ENCODE measurements at regions not wholly inside any gene's neighbourhood (a gene's known extent, or its start where the extent isn't known, plus 50 kb on each side); places are given as distances from the start of the nearest gene placed in this dataset.
"Not testable (repeated sequence)": the region's sequence is repeated elsewhere in the genome, so short reads cannot be mapped to it uniquely, and the experiment has no call there.

GRCh38 chr11:128036556-128037093 lies 550.7 kb downstream of the ETS1 start:
- WGBS (ENCODE audit: insufficient coverage): 77% methylated on average over 4 of the region's 4 CpGs
- Histone ChIP-seq H3K27me3 (ENCODE audit: control insufficient read depth, insufficient read depth, low read length) (no peaks in the 10 kb centered on the region), H3K9me3 (ENCODE audit: control insufficient read depth, insufficient read depth, low read length) (no peaks in the 10 kb centered on the region), H3K36me3 (ENCODE audit: control insufficient read depth, insufficient read depth, low read length) (no peaks in the 10 kb centered on the region), H3K27ac (ENCODE audit: low read depth, low read length) (no peak overlapping the region), H3K4me3 (ENCODE audit: low read depth, low read length) (no peak overlapping the region), H3K4me1 (ENCODE audit: control insufficient read depth, insufficient read depth, low read length) (no peaks in the 10 kb centered on the region)
- DNase-seq (ENCODE audit: low read depth in 4 of 6, low spot score in 6 of 6): no peak

GRCh38 chr11:128036006-128036405 lies 551.4 kb downstream of the ETS1 start:
- Histone ChIP-seq H3K27me3 (ENCODE audit: control insufficient read depth, insufficient read depth, low read length) (no peaks in the 10 kb centered on the region), H3K9me3 (ENCODE audit: control insufficient read depth, insufficient read depth, low read length) (no peaks in the 10 kb centered on the region), H3K4me1 (ENCODE audit: control insufficient read depth, insufficient read depth, low read length) (no peaks in the 10 kb centered on the region), H3K36me3 (ENCODE audit: control insufficient read depth, insufficient read depth, low read length) (no peaks in the 10 kb centered on the region), H3K27ac (ENCODE audit: low read depth, low read length) (no peak overlapping the region), H3K4me3 (ENCODE audit: low read depth, low read length) (no peak overlapping the region)
- WGBS (ENCODE audit: insufficient coverage): 93% methylated on average over 4 of the region's 5 CpGs
- no peak for DNase-seq (ENCODE audit: low read depth in 4 of 6, low spot score in 6 of 6)

- peak; percentile 22 to 94 (median 61) for DNase-seq (ENCODE audit: low read depth in 4 of 6, low spot score in 6 of 6)
- 16% methylated on average over 6 of the region's 14 CpGs for WGBS (ENCODE audit: insufficient coverage)
- not testable (repeated sequence) for H3K27me3 ChIP-seq (ENCODE audit: control insufficient read depth, insufficient read depth, low read length)
Observed at GRCh38 chr11:128031538-128032134, 555.7 kb downstream of the ETS1 start.

DNA sequence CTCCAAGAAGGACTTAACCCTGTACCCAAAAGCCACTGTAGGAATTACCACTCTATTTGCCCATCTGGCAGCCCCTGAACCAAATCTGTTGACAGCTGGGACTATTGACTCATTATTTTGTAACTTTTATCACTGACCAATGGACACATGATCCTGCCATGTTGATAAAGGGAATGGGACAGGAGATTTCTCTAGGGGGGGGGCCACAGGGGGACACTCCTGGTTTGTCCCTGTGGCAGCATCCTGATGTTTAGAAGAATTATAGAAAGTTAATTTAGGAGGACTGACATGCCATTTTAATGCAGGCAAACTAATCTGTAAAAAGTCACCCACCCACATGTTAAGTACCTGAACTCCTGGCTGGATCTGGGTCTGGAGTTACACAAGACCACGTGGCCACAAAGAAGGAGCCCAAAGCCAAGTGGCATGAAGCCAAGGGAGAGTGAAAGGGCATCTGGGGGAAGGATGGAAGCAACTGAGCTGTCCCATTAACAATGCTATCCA lies 558.1 kb downstream of the ETS1 start:
- Histone ChIP-seq H3K9me3 (ENCODE audit: control insufficient read depth, insufficient read depth, low read length) (no peaks in the 10 kb centered on the region), H3K4me1 (ENCODE audit: control insufficient read depth, insufficient read depth, low read length) (no peaks in the 10 kb centered on the region), H3K4me3 (ENCODE audit: low read depth, low read length) (no peak overlapping the region), H3K27ac (ENCODE audit: low read depth, low read length) (no peak overlapping the region), H3K36me3 (ENCODE audit: control insufficient read depth, insufficient read depth, low read length) (no peaks in the 10 kb centered on the region), H3K27me3 (ENCODE audit: control insufficient read depth, insufficient read depth, low read length) (no peaks in the 10 kb centered on the region)
- DNase-seq (ENCODE audit: low read depth in 4 of 6, low spot score in 6 of 6): no peak
- 11% methylated on average over 1 of the region's 1 CpG for WGBS (ENCODE audit: insufficient coverage)

More at GRCh38 chr11:128031538-128032134, 555.7 kb downstream of the ETS1 start:
- not testable (repeated sequence) for H3K4me1 ChIP-seq (ENCODE audit: control insufficient read depth, insufficient read depth, low read length); H3K36me3 ChIP-seq (ENCODE audit: control insufficient read depth, insufficient read depth, low read length); H3K27ac ChIP-seq (ENCODE audit: low read depth, low read length); H3K9me3 ChIP-seq (ENCODE audit: control insufficient read depth, insufficient read depth, low read length); H3K4me3 ChIP-seq (ENCODE audit: low read depth, low read length)

DNA sequence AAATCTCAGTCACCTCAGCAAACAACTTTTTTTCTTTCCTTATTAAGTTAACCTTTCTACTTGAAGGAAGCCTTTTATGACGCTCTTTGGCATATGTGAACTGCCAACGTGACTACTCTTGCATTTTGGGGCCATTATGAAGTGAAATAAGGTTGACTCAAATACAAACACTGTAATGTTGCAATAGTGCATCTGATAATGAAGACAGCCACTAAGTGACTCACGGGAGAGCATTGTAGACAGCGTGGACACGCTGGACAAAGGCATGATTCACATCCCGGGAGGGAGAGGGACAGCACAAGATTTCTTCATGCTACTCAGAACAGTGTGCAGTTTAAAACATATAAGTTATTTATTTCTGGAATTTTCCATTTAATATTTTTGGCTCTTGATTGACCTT lies 560.8 kb downstream of the ETS1 start:
- Histone ChIP-seq H3K27ac (ENCODE audit: low read depth, low read length) (no peak overlapping the region), H3K9me3 (ENCODE audit: control insufficient read depth, insufficient read depth, low read length) (no peaks in the 10 kb centered on the region), H3K4me1 (ENCODE audit: control insufficient read depth, insufficient read depth, low read length) (no peaks in the 10 kb centered on the region), H3K36me3 (ENCODE audit: control insufficient read depth, insufficient read depth, low read length) (no peaks in the 10 kb centered on the region), H3K27me3 (ENCODE audit: control insufficient read depth, insufficient read depth, low read length) (no peaks in the 10 kb centered on the region), H3K4me3 (ENCODE audit: low read depth, low read length) (no peak overlapping the region)
- no peak for DNase-seq (ENCODE audit: low read depth in 4 of 6, low spot score in 6 of 6)
- 33% methylated on average over 1 of the region's 6 CpGs for WGBS (ENCODE audit: insufficient coverage)

DNA sequence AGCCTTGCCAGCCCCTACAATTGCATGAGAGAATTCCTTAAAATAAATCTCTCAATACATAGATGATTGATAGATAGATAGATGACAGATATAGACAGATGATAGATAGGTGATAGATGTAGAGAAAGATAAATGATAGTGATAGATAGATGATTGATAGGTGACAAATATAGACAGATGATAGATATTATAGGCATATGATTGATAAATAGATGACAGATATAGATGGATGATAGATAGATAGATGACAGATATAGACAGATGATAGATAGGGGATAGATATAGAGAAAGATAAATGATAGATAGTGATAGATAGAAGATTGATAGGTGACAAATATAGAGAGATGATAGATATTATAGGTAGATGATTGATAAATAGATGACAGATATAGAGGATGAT lies 564.6 kb downstream of the ETS1 start:
- Histone ChIP-seq H3K27me3 (ENCODE audit: control insufficient read depth, insufficient read depth, low read length) (no peaks in the 10 kb centered on the region), H3K36me3 (ENCODE audit: control insufficient read depth, insufficient read depth, low read length) (no peaks in the 10 kb centered on the region), H3K27ac (ENCODE audit: low read depth, low read length) (no peak overlapping the region), H3K4me3 (ENCODE audit: low read depth, low read length) (no peak overlapping the region), H3K4me1 (ENCODE audit: control insufficient read depth, insufficient read depth, low read length) (peaks cover 4% of the 10 kb centered on the region), H3K9me3 (ENCODE audit: control insufficient read depth, insufficient read depth, low read length) (no peaks in the 10 kb centered on the region)
- DNase-seq (ENCODE audit: low read depth in 4 of 6, low spot score in 6 of 6): no peak

GRCh38 chr11:128022007-128022368 lies 565.4 kb downstream of the ETS1 start:
- H3K27me3 ChIP-seq (ENCODE audit: control insufficient read depth, insufficient read depth, low read length): no peaks in the 10 kb centered on the region
- no peak overlapping the region for H3K27ac ChIP-seq (ENCODE audit: low read depth, low read length)
- no peaks in the 10 kb centered on the region for H3K36me3 ChIP-seq (ENCODE audit: control insufficient read depth, insufficient read depth, low read length)
- WGBS (ENCODE audit: insufficient coverage): 95% methylated on average over 3 of the region's 3 CpGs
- DNase-seq (ENCODE audit: low read depth in 4 of 6, low spot score in 6 of 6): no peak
- H3K9me3 ChIP-seq (ENCODE audit: control insufficient read depth, insufficient read depth, low read length): no peaks in the 10 kb centered on the region
- H3K4me1 ChIP-seq (ENCODE audit: control insufficient read depth, insufficient read depth, low read length): peaks cover 4% of the 10 kb centered on the region
- H3K4me3 ChIP-seq (ENCODE audit: low read depth, low read length): no peak overlapping the region

GRCh38 chr11:128021349-128022006 lies 565.9 kb downstream of the ETS1 start:
- Histone ChIP-seq H3K4me1 (ENCODE audit: control insufficient read depth, insufficient read depth, low read length) (peaks cover 4% of the 10 kb centered on the region), H3K27ac (ENCODE audit: low read depth, low read length) (no peak overlapping the region), H3K36me3 (ENCODE audit: control insufficient read depth, insufficient read depth, low read length) (no peaks in the 10 kb centered on the region), H3K4me3 (ENCODE audit: low read depth, low read length) (no peak overlapping the region), H3K9me3 (ENCODE audit: control insufficient read depth, insufficient read depth, low read length) (no peaks in the 10 kb centered on the region), H3K27me3 (ENCODE audit: control insufficient read depth, insufficient read depth, low read length) (no peaks in the 10 kb centered on the region)
- 82% methylated on average over 4 of the region's 5 CpGs for WGBS (ENCODE audit: insufficient coverage)
- peak in 4 of 6 donors; percentile 10 to 83 (median 32) for DNase-seq (ENCODE audit: low read depth in 4 of 6, low spot score in 6 of 6)

DNA sequence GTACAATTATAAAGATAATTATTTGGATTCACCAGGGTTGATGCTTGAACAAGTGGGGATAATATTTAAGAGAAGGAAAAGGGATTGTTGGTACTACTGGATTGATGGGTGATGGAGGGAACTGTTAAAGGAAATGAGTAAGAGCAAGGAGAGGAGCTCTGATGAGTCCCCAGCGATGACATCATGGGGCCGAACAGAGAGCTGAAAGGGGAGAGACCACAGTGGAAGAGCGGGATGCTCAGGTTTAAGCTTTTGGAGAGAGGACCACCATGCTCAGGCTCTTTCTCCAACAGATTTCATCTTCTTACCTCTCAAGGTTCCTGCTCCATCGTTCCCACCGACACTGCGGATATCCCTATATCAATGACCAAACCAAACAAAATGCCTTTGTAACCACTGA lies 568.7 kb downstream of the ETS1 start:
- WGBS (ENCODE audit: insufficient coverage): 95% methylated on average over 5 of the region's 6 CpGs
- H3K36me3 ChIP-seq (ENCODE audit: control insufficient read depth, insufficient read depth, low read length): no peaks in the 10 kb centered on the region
- no peak overlapping the region for H3K4me3 ChIP-seq (ENCODE audit: low read depth, low read length)
- H3K4me1 ChIP-seq (ENCODE audit: control insufficient read depth, insufficient read depth, low read length): peaks cover 4% of the 10 kb centered on the region
- DNase-seq (ENCODE audit: low read depth in 4 of 6, low spot score in 6 of 6): no peak
- no peaks in the 10 kb centered on the region for H3K9me3 ChIP-seq (ENCODE audit: control insufficient read depth, insufficient read depth, low read length)
- no peak overlapping the region for H3K27ac ChIP-seq (ENCODE audit: low read depth, low read length)
- no peaks in the 10 kb centered on the region for H3K27me3 ChIP-seq (ENCODE audit: control insufficient read depth, insufficient read depth, low read length)

- H3K4me3 ChIP-seq (ENCODE audit: low read depth, low read length): no peak overlapping the region
- peak in 2 of 6 donors; percentile 35 to 62 for DNase-seq (ENCODE audit: low read depth in 4 of 6, low spot score in 6 of 6)
Observed at GRCh38 chr11:128005562-128005961, 581.8 kb downstream of the ETS1 start.

More at GRCh38 chr11:128005562-128005961, 581.8 kb downstream of the ETS1 start:
- no peaks in the 10 kb centered on the region for H3K36me3 ChIP-seq (ENCODE audit: control insufficient read depth, insufficient read depth, low read length)
- no peaks in the 10 kb centered on the region for H3K9me3 ChIP-seq (ENCODE audit: control insufficient read depth, insufficient read depth, low read length)
- no peaks in the 10 kb centered on the region for H3K4me1 ChIP-seq (ENCODE audit: control insufficient read depth, insufficient read depth, low read length)
- no peaks in the 10 kb centered on the region for H3K27me3 ChIP-seq (ENCODE audit: control insufficient read depth, insufficient read depth, low read length)
- no CpG with 5 or more reads among the region's 2 CpGs for whole genome bisulfite sequencing (ENCODE audit: insufficient coverage)
- no peak overlapping the region for H3K27ac ChIP-seq (ENCODE audit: low read depth, low read length)
